ENCODE measurements at regions not wholly inside any gene's neighbourhood (a gene's known extent, or its start where the extent isn't known, plus 50 kb on each side); places are given as distances from the start of the nearest gene placed in this dataset.

DNA sequence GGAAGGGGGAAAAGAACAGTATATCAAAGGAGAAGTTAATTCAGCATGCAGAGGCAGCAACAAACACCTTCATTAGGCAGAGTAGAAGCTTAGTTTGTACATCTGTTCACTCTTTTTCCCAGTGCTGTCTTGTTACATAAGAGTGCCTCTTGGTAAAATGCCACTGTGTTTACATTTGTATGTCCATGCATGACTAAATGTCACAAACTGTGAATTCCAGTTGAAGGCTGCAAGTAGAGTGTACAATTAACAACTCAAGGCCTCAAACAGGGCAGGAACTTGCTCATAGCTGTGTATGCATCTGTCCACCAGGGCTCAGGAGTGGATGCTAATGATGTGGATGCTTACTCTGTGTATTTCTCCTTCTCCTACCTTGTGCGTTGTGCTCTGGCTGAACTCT lies 214.2 kb upstream of the TPM1 start:
- Mint-ChIP-seq H3K27ac (ENCODE audit: unreplicated experiment) (no peak overlapping the region), H3K4me1 (ENCODE audit: unreplicated experiment) (peaks cover 23% of the 10 kb centered on the region), H3K27me3 (ENCODE audit: unreplicated experiment) (no peaks in the 10 kb centered on the region), H3K9me3 (ENCODE audit: unreplicated experiment) (no peaks in the 10 kb centered on the region), H3K36me3 (ENCODE audit: unreplicated experiment) (peaks cover 1% of the 10 kb centered on the region), H3K4me3 (ENCODE audit: unreplicated experiment) (no peak overlapping the region)
- TF ChIP-seq, protein P1, sequence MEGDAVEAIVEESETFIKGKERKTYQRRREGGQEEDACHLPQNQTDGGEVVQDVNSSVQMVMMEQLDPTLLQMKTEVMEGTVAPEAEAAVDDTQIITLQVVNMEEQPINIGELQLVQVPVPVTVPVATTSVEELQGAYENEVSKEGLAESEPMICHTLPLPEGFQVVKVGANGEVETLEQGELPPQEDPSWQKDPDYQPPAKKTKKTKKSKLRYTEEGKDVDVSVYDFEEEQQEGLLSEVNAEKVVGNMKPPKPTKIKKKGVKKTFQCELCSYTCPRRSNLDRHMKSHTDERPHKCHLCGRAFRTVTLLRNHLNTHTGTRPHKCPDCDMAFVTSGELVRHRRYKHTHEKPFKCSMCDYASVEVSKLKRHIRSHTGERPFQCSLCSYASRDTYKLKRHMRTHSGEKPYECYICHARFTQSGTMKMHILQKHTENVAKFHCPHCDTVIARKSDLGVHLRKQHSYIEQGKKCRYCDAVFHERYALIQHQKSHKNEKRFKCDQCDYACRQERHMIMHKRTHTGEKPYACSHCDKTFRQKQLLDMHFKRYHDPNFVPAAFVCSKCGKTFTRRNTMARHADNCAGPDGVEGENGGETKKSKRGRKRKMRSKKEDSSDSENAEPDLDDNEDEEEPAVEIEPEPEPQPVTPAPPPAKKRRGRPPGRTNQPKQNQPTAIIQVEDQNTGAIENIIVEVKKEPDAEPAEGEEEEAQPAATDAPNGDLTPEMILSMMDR (IDR thresholded peaks at IDR 0.05): no peak
- DNase-seq (ENCODE audit: extremely low spot score, unreplicated experiment): no peak

DNA sequence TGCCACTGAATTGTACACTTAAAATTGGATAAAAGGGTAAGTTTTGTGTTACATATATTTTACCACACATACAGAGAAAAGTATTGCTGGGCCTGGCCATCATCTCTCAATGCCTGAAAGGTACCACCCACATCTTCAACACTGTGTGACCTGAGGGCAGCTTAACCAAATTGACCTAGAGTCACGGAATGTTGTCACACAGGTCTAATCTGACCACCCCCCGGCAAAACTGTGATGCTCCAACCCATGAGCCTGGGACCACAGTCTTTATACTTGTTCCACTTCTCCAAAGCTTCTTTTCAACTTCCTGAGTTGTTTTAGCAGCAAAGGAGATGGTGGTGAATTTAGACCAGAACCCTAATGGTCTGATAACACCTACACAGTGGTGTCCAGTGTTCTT lies 210.3 kb upstream of the TPM1 start:
- Mint-ChIP-seq H3K27me3 (ENCODE audit: unreplicated experiment) (no peaks in the 10 kb centered on the region), H3K9me3 (ENCODE audit: unreplicated experiment) (no peaks in the 10 kb centered on the region), H3K36me3 (ENCODE audit: unreplicated experiment) (peaks cover 6% of the 10 kb centered on the region), H3K4me3 (ENCODE audit: unreplicated experiment) (no peak overlapping the region), H3K4me1 (ENCODE audit: unreplicated experiment) (peaks cover 2% of the 10 kb centered on the region), H3K27ac (ENCODE audit: unreplicated experiment) (no peak overlapping the region)
- TF ChIP-seq, protein P1 (IDR thresholded peaks at IDR 0.05): no peak
- DNase-seq (ENCODE audit: extremely low spot score, unreplicated experiment): no peak

DNA sequence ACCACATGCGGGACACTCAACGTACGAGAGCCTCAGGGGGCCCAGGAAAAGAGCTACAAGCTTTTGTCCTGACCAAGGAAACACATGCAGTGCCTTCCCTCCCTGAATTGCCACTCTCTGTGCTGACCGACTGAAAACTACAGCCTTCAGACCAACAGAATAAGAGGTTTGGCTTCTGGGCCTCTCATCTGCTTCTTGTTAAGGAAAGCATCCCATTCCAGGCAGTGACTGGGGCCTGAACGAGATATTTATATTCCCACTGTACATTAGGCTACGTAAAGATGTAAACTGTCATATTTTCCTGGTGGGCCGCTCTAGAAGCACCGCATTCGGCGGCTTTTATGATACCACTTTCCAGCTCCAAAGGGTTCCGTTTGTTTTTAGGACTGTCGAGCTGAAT lies 208.9 kb upstream of the TPM1 start:
- peaks cover 12% of the 10 kb centered on the region for H3K4me1 Mint-ChIP-seq (ENCODE audit: unreplicated experiment)
- no peak overlapping the region for H3K27ac Mint-ChIP-seq (ENCODE audit: unreplicated experiment)
- TF ChIP-seq, protein P1 (IDR thresholded peaks at IDR 0.05): no peak
- DNase-seq (ENCODE audit: extremely low spot score, unreplicated experiment): no peak
- no peaks in the 10 kb centered on the region for H3K27me3 Mint-ChIP-seq (ENCODE audit: unreplicated experiment)
- no peak overlapping the region for H3K4me3 Mint-ChIP-seq (ENCODE audit: unreplicated experiment)
- H3K36me3 Mint-ChIP-seq (ENCODE audit: unreplicated experiment): peaks cover 6% of the 10 kb centered on the region
- H3K9me3 Mint-ChIP-seq (ENCODE audit: unreplicated experiment): no peaks in the 10 kb centered on the region

DNA sequence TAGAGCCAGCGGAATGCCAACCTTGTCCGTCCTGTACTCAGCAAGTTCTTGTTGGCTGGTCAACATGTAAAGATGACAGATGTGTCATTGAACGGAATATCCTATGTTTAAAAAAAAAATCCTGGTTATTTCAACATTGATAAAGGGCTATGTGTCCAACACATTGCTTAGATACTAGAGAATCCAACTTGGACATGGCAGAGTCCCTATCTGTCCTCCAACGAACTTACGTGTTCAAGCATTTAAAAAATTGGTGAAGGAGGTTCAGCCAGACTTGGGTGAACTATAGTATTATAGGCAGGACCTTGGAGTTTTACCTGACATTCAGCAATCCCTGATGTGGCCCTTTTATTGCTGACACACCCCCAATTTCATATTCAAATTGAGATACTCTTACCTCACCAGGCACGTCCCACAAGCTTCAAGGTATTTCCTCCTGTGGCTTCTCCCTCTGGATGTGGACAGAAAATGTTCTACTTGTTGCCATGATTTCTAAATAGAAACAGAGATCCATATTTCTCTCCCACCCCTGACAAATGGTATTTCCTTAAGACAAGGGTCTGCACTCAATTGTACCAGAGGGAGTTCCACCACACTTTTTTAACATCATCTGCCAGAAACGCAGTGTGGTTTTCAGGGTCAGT lies 207.7 kb upstream of the TPM1 start:
- Mint-ChIP-seq H3K4me3 (ENCODE audit: unreplicated experiment) (no peak overlapping the region), H3K9me3 (ENCODE audit: unreplicated experiment) (no peaks in the 10 kb centered on the region), H3K27me3 (ENCODE audit: unreplicated experiment) (no peaks in the 10 kb centered on the region), H3K4me1 (ENCODE audit: unreplicated experiment) (peaks cover 11% of the 10 kb centered on the region), H3K36me3 (ENCODE audit: unreplicated experiment) (peaks cover 10% of the 10 kb centered on the region), H3K27ac (ENCODE audit: unreplicated experiment) (no peak overlapping the region)
- TF ChIP-seq, protein P1 (IDR thresholded peaks at IDR 0.05): no peak
- DNase-seq (ENCODE audit: extremely low spot score, unreplicated experiment): no peak

DNA sequence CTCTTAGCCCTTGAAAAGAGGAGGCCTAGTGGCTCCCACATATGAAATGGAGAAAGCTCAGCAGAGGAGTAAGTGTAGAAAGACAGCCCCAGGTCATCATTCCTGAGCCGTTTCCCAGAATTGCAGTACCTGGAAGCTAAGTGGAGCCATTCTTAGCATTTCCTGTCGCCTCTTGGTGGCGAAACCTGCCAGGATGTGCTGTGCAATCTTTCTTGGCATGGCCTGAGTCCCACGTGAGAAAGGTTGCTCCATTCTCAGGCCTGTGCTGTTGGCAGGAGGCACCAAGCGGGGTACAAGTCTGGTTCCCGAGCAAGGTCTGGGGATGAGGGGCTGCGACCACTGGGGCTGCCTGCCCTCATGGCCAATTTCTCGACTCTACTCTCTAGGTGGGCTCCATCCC lies 207.2 kb upstream of the TPM1 start:
- peaks cover 10% of the 10 kb centered on the region for H3K4me1 Mint-ChIP-seq (ENCODE audit: unreplicated experiment)
- no peak overlapping the region for H3K27ac Mint-ChIP-seq (ENCODE audit: unreplicated experiment)
- no peak overlapping the region for H3K4me3 Mint-ChIP-seq (ENCODE audit: unreplicated experiment)
- TF ChIP-seq, protein P1 (IDR thresholded peaks at IDR 0.05): no peak
- H3K9me3 Mint-ChIP-seq (ENCODE audit: unreplicated experiment): no peaks in the 10 kb centered on the region
- no peak for DNase-seq (ENCODE audit: extremely low spot score, unreplicated experiment)
- H3K36me3 Mint-ChIP-seq (ENCODE audit: unreplicated experiment): peaks cover 12% of the 10 kb centered on the region
- no peaks in the 10 kb centered on the region for H3K27me3 Mint-ChIP-seq (ENCODE audit: unreplicated experiment)

Measured in osteocyte (in vitro differentiated cells).